Right cardiac atrium (tissue), 5 donors: ENCODE measurements at regions not wholly inside any gene's neighbourhood (a gene's known extent, or its start where the extent isn't known, plus 50 kb on each side); places are given as distances from the start of the nearest gene placed in this dataset.

Experiments used
- ATAC-seq, 2 donors: fragments of 200-7000 bp; cut with Tn5 transposase; one replicate each; pipeline versions ENCODE4 v1.8.0 to v1.9.1; 2020; ENCODE audit warnings: moderate library complexity in 2 of 2, mild to moderate bottlenecking in 1 of 2
- DNase-seq, 3 donors: peaks; one replicate each; pipeline ENCODE4 v3.0.0-alpha.2; 2020
- H3K27ac ChIP-seq: one replicate; pipeline ENCODE4 v1.5.1; 2013; ENCODE audit warnings: mild to moderate bottlenecking, low read length, control low read depth, moderate library complexity
- H3K27me3 ChIP-seq: one replicate; pipeline ENCODE4 v1.6.1; 2013; ENCODE audit not compliant: control insufficient read depth, insufficient read depth
- H3K4me1 ChIP-seq: one replicate; pipeline ENCODE4 v1.6.1; 2013; ENCODE audit warnings: low read length; ENCODE audit not compliant: control insufficient read depth, insufficient read depth
- H3K4me3 ChIP-seq: one replicate; pipeline ENCODE4 v1.5.1; 2013; ENCODE audit warnings: low read length, control low read depth
- H3K9me3 ChIP-seq: one replicate; pipeline ENCODE4 v1.6.1; 2013; ENCODE audit warnings: low read length; ENCODE audit not compliant: control insufficient read depth
- WGBS: extraction: QIAGEN DNeasy Blood & Tissue Kit; methylation state at CpG from one replicate; pipeline ENCODE4 v1.1.7; 2013; 5-methylcytosine and 5-hydroxymethylcytosine counted together
- intact Hi-C, 4 donors: fragments of 100-400 bp; cut with DNase I; formaldehyde crosslinking; loops; one replicate each; pipeline versions ENCODE4 v1.11.0 to v1.14.0; 2022 to 2023
- donor health status: healthy with polysubstance abuse.
- donor health status: DM: no; HTN: yes; CAD: no.
- donor health status: DM: no; HTN: no; CAD: no.
- donor health status: DM: no; HTN: yes; CAD: no; lungs with severe emphysema.
- donor health status: DM: yes; HTN: yes; CAD: no.

- H3K27ac ChIP-seq = no peak overlapping the region
- DNase-seq = no peak
- WGBS = 75% methylated on average over 10 of the region's 10 CpGs
- H3K4me3 ChIP-seq = no peak overlapping the region
- intact Hi-C loops = no loop called here
- no peaks in the 10 kb centered on the region for H3K4me1 ChIP-seq
- H3K27me3 ChIP-seq = no peaks in the 10 kb centered on the region
- no peak for ATAC-seq
- H3K9me3 ChIP-seq = no peaks in the 10 kb centered on the region
These were observed 76.7 kb upstream of the WNT11 start for GRCh38 chr11:76282811-76283595.

- no peak overlapping the region for H3K4me3 ChIP-seq
- no peaks in the 10 kb centered on the region for H3K9me3 ChIP-seq
- no peaks in the 10 kb centered on the region for H3K4me1 ChIP-seq
- no peaks in the 10 kb centered on the region for H3K27me3 ChIP-seq
- no peak for ATAC-seq
- intact Hi-C loops = no loop called here
- no peak overlapping the region for H3K27ac ChIP-seq
- 87% methylated on average over 14 of the region's 14 CpGs for WGBS
- DNase-seq = no peak
These were observed 75.9 kb upstream of the WNT11 start for GRCh38 chr11:76282172-76282571.

GRCh38 chr11:76281558-76281906, 75.2 kb upstream of the WNT11 start:
- ATAC-seq (no peak), DNase-seq (no peak)
- WGBS = 86% methylated on average over 4 of the region's 4 CpGs
- H3K4me1 ChIP-seq = no peaks in the 10 kb centered on the region
- intact Hi-C loops = no loop called here
- no peaks in the 10 kb centered on the region for H3K9me3 ChIP-seq
- no peaks in the 10 kb centered on the region for H3K27me3 ChIP-seq
- H3K27ac ChIP-seq = no peak overlapping the region
- H3K4me3 ChIP-seq = no peak overlapping the region

GRCh38 chr11:76280882-76281557, 74.7 kb upstream of the WNT11 start:
- no peak for DNase-seq
- intact Hi-C loops = no loop called here
- Histone ChIP-seq H3K27me3 (no peaks in the 10 kb centered on the region), H3K9me3 (no peaks in the 10 kb centered on the region), H3K27ac (no peak overlapping the region), H3K4me1 (no peaks in the 10 kb centered on the region), H3K4me3 (no peak overlapping the region)
- ATAC-seq = no peak
- WGBS = 78% methylated on average over 15 of the region's 15 CpGs

GRCh38 chr11:76280151-76280881, 74.0 kb upstream of the WNT11 start:
- no peak overlapping the region for H3K27ac ChIP-seq
- no peak for DNase-seq
- no peaks in the 10 kb centered on the region for H3K4me1 ChIP-seq
- no peaks in the 10 kb centered on the region for H3K9me3 ChIP-seq
- intact Hi-C loops = no loop called here
- ATAC-seq = no peak
- no peaks in the 10 kb centered on the region for H3K27me3 ChIP-seq
- 83% methylated on average over 16 of the region's 16 CpGs for WGBS
- no peak overlapping the region for H3K4me3 ChIP-seq

- DNase-seq = no peak
- H3K4me3 ChIP-seq = no peak overlapping the region
- H3K9me3 ChIP-seq = peaks cover under 1% of the 10 kb centered on the region
- 87% methylated on average over 7 of the region's 7 CpGs for WGBS
- no peaks in the 10 kb centered on the region for H3K4me1 ChIP-seq
- H3K27me3 ChIP-seq = no peaks in the 10 kb centered on the region
- ATAC-seq = no peak
- H3K27ac ChIP-seq = no peak overlapping the region
- intact Hi-C loops = no loop called here
These were observed 73.3 kb upstream of the WNT11 start for GRCh38 chr11:76279646-76280045.

GRCh38 chr11:76279038-76279437, 72.7 kb upstream of the WNT11 start:
- no peak for DNase-seq
- WGBS = 98% methylated on average over 6 of the region's 6 CpGs
- Histone ChIP-seq H3K4me1 (no peaks in the 10 kb centered on the region), H3K9me3 (peaks cover 3% of the 10 kb centered on the region), H3K4me3 (no peak overlapping the region), H3K27me3 (no peaks in the 10 kb centered on the region), H3K27ac (no peak overlapping the region)
- no peak for ATAC-seq
- intact Hi-C loops = no loop called here

GRCh38 chr11:76278526-76278925, 72.2 kb upstream of the WNT11 start:
- Histone ChIP-seq H3K27ac (no peak overlapping the region), H3K9me3 (peaks cover 3% of the 10 kb centered on the region), H3K4me3 (no peak overlapping the region), H3K4me1 (no peaks in the 10 kb centered on the region), H3K27me3 (no peaks in the 10 kb centered on the region)
- DNase-seq (no peak), ATAC-seq (no peak)
- WGBS = 93% methylated on average over 4 of the region's 4 CpGs
- intact Hi-C loops = no loop called here

GRCh38 chr11:76277298-76278175, 71.2 kb upstream of the WNT11 start:
- Histone ChIP-seq H3K9me3 (peaks cover 3% of the 10 kb centered on the region), H3K27me3 (no peaks in the 10 kb centered on the region), H3K4me3 (no peak overlapping the region), H3K27ac (no peak overlapping the region), H3K4me1 (no peaks in the 10 kb centered on the region)
- DNase-seq (no peak), ATAC-seq (peak in 1 of 2 donors; percentile 74)
- intact Hi-C loops = no loop called here
- 81% methylated on average over 25 of the region's 25 CpGs for WGBS

- Histone ChIP-seq H3K4me3 (no peak overlapping the region), H3K27me3 (no peaks in the 10 kb centered on the region), H3K9me3 (peaks cover 3% of the 10 kb centered on the region), H3K27ac (no peak overlapping the region), H3K4me1 (no peaks in the 10 kb centered on the region)
- WGBS = 92% methylated on average over 4 of the region's 4 CpGs
- ATAC-seq (no peak), DNase-seq (no peak)
- intact Hi-C loops = no loop called here
These were observed 70.5 kb upstream of the WNT11 start for GRCh38 chr11:76276781-76277155.
